ENCODE measurements at regions not wholly inside any gene's neighbourhood (a gene's known extent, or its start where the extent isn't known, plus 50 kb on each side); places are given as distances from the start of the nearest gene placed in this dataset.

- DNase-seq (ENCODE audit: low spot score) = peak; percentile 35
Observed at GRCh38 chr6:134117409-134117808, 65.0 kb upstream of the SLC2A12 start.

- no peak for DNase-seq (ENCODE audit: low spot score)
Observed at GRCh38 chr6:134115715-134116074, 63.3 kb upstream of the SLC2A12 start.

- DNase-seq (ENCODE audit: low spot score) = no peak
Observed at GRCh38 chr6:134114918-134115714, 62.7 kb upstream of the SLC2A12 start.

- no peak for DNase-seq (ENCODE audit: low spot score)
Observed at GRCh38 chr6:134114489-134114888, 62.1 kb upstream of the SLC2A12 start.

GRCh38 chr6:134111726-134112125, 59.3 kb upstream of the SLC2A12 start:
- no peak for DNase-seq (ENCODE audit: low spot score)

- peak; percentile 81 for DNase-seq (ENCODE audit: low spot score)
Observed at GRCh38 chr6:134111062-134111677, 58.7 kb upstream of the SLC2A12 start.

GRCh38 chr6:134106702-134107101, 54.3 kb upstream of the SLC2A12 start:
- DNase-seq (ENCODE audit: low spot score) = no peak

- DNase-seq (ENCODE audit: low spot score) = no peak
Observed at GRCh38 chr6:134105940-134106339, 53.5 kb upstream of the SLC2A12 start.

- no peak for DNase-seq (ENCODE audit: low spot score)
Observed at GRCh38 chr6:134103006-134103405, 50.6 kb upstream of the SLC2A12 start.
